NCI-H774 (cell line): ENCODE measurements at regions not wholly inside any gene's neighbourhood (a gene's known extent, or its start where the extent isn't known, plus 50 kb on each side); places are given as distances from the start of the nearest gene placed in this dataset.
A peak's percentile ranks its signal among the peaks of the same experiment; 100 is the strongest.
"Not testable (repeated sequence)": the region's sequence is repeated elsewhere in the genome, so short reads cannot be mapped to it uniquely, and the experiment has no call there.

Experiments
- DNase-seq: peaks from one replicate; lab custom pipeline; 2025; lab: John Stamatoyannopoulos, UW

- no peak for DNase-seq
These were observed 894.3 kb downstream of the UQCRFS1 start for GRCh38 chr19:28318469-28319179.

- DNase-seq = no peak
These were observed 896.5 kb downstream of the UQCRFS1 start for GRCh38 chr19:28316464-28316863.

GRCh38 chr19:28314756-28315155 is 898.2 kb downstream of the UQCRFS1 start:
- DNase-seq = no peak

GRCh38 chr19:28314287-28314686 is 898.7 kb downstream of the UQCRFS1 start:
- no peak for DNase-seq

GRCh38 chr19:28313633-28314032 is 899.3 kb downstream of the UQCRFS1 start:
- no peak for DNase-seq

GRCh38 chr19:28312269-28312668 is 900.7 kb downstream of the UQCRFS1 start:
- DNase-seq = no peak

- not testable (repeated sequence) for DNase-seq
These were observed 902.1 kb downstream of the UQCRFS1 start for GRCh38 chr19:28310829-28311228.

GRCh38 chr19:28309070-28309469 is 903.9 kb downstream of the UQCRFS1 start:
- DNase-seq = no peak

GRCh38 chr19:28307963-28308362 is 905.0 kb downstream of the UQCRFS1 start:
- no peak for DNase-seq

GRCh38 chr19:28307487-28307886 is 905.5 kb downstream of the UQCRFS1 start:
- DNase-seq = no peak

- no peak for DNase-seq
These were observed 907.4 kb downstream of the UQCRFS1 start for GRCh38 chr19:28305513-28305912.

- no peak for DNase-seq
These were observed 909.4 kb downstream of the UQCRFS1 start for GRCh38 chr19:28303502-28303901.

- DNase-seq = no peak
These were observed 911.0 kb downstream of the UQCRFS1 start for GRCh38 chr19:28301961-28302360.

- DNase-seq = no peak
These were observed 911.5 kb downstream of the UQCRFS1 start for GRCh38 chr19:28301463-28301862.

GRCh38 chr19:28299649-28300048 is 913.3 kb downstream of the UQCRFS1 start:
- no peak for DNase-seq

- no peak for DNase-seq
These were observed 915.3 kb downstream of the UQCRFS1 start for GRCh38 chr19:28297586-28298157.

- DNase-seq = no peak
These were observed 915.9 kb downstream of the UQCRFS1 start for GRCh38 chr19:28297036-28297435.

- no peak for DNase-seq
These were observed 916.4 kb downstream of the UQCRFS1 start for GRCh38 chr19:28296506-28296905.

- not testable (repeated sequence) for DNase-seq
These were observed 918.0 kb downstream of the UQCRFS1 start for GRCh38 chr19:28294975-28295374.

- DNase-seq = no peak
These were observed 918.6 kb downstream of the UQCRFS1 start for GRCh38 chr19:28294395-28294794.

- no peak for DNase-seq
These were observed 919.3 kb downstream of the UQCRFS1 start for GRCh38 chr19:28293685-28294084.

GRCh38 chr19:28292822-28293500 is 920.0 kb downstream of the UQCRFS1 start:
- peak; percentile 11 for DNase-seq

GRCh38 chr19:28291874-28292273 is 921.1 kb downstream of the UQCRFS1 start:
- DNase-seq = no peak
